WTC11 (cell line): ENCODE measurements at regions not wholly inside any gene's neighbourhood (a gene's known extent, or its start where the extent isn't known, plus 50 kb on each side); places are given as distances from the start of the nearest gene placed in this dataset.

Source experiments
- ATAC-seq: fragments of 200-7000 bp; cut with Tn5 transposase; 2 replicates; pipeline ENCODE4 v1.10.0; 2021; ENCODE audit warnings: mild to moderate bottlenecking, moderate library complexity
- CTCF ChIA-PET: fragments of 300-600 bp; sonication (Branson Sonifier 250); formaldehyde crosslinking; loops from one replicate; lab custom pipeline; 2021; ENCODE audit warnings: antibody characterized with exemption; lab: Charles Lee
- POLR2A ChIA-PET: fragments of 350-600 bp; sonication (Branson Sonifier 250); formaldehyde crosslinking; loops from one replicate; lab custom pipeline; 2021; ENCODE audit warnings: antibody characterized with exemption; lab: Charles Lee
- DNase-seq: peaks from one replicate; pipeline ENCODE4 v3.0.0; 2021; ENCODE audit warnings: low spot score
- H3K27ac Mint-ChIP-seq: 2 replicates; pipeline ENCODE4 v1.8.0; 2021; ENCODE audit warnings: mixed read lengths
- H3K27me3 Mint-ChIP-seq: 2 replicates; pipeline ENCODE4 v1.8.0; 2021; ENCODE audit warnings: low read depth, mild to moderate bottlenecking, moderate library complexity, mixed read lengths
- H3K36me3 Mint-ChIP-seq: 2 replicates; pipeline ENCODE4 v1.8.0; 2021; ENCODE audit warnings: mixed read lengths
- H3K4me1 Mint-ChIP-seq: 2 replicates; pipeline ENCODE4 v1.8.0; 2022; ENCODE audit warnings: mixed read lengths
- H3K4me3 Mint-ChIP-seq: 2 replicates; pipeline ENCODE4 v1.8.0; 2021; ENCODE audit warnings: mild to moderate bottlenecking, moderate library complexity, mixed read lengths
- H3K9me3 Mint-ChIP-seq: 2 replicates; pipeline ENCODE4 v1.8.0; 2021; ENCODE audit warnings: mixed read lengths
- ARID4B ChIP-seq: sonication (generic); formaldehyde crosslinking; IDR thresholded peaks from 2 replicates; pipeline ENCODE4 v1.8.0; 2023; ENCODE audit warnings: missing genetic modification reagents, mild to moderate bottlenecking, borderline replicate concordance
- ATF1 ChIP-seq: sonication (generic); formaldehyde crosslinking; IDR thresholded peaks from 2 replicates; pipeline ENCODE4 v1.8.1; 2023; ENCODE audit warnings: mild to moderate bottlenecking, moderate library complexity, missing genetic modification reagents
- FOXP1 ChIP-seq: sonication (generic); formaldehyde crosslinking; IDR thresholded peaks from 2 replicates; pipeline ENCODE4 v1.8.0; 2022; ENCODE audit warnings: missing genetic modification reagents, mild to moderate bottlenecking, moderate library complexity, borderline replicate concordance
- HMGA2 ChIP-seq: fragments of 250-450 bp; sonication (Bioruptor Pico); IDR thresholded peaks from 2 replicates; pipeline ENCODE4 v1.4.0; 2021; ENCODE audit warnings: mild to moderate bottlenecking, moderate library complexity
- JUN ChIP-seq: sonication (generic); formaldehyde crosslinking; IDR thresholded peaks from 2 replicates; pipeline ENCODE4 v1.8.0; 2023; ENCODE audit warnings: mild to moderate bottlenecking, missing genetic modification reagents
- MYBL2 ChIP-seq: sonication (generic); formaldehyde crosslinking; IDR thresholded peaks from 2 replicates; pipeline ENCODE4 v1.8.1; 2023; ENCODE audit warnings: mild to moderate bottlenecking, moderate library complexity, missing genetic modification reagents
- RORB ChIP-seq: fragments of 250-450 bp; sonication (Bioruptor Pico); IDR thresholded peaks from 2 replicates; pipeline ENCODE4 v1.9.0; 2021; ENCODE audit warnings: mild to moderate bottlenecking
- ZBTB21 ChIP-seq: sonication (generic); formaldehyde crosslinking; IDR thresholded peaks from 2 replicates; pipeline ENCODE4 v1.8.1; 2023; ENCODE audit warnings: mild to moderate bottlenecking, missing genetic modification reagents, borderline replicate concordance
- ZNF396 ChIP-seq: fragments of 250-450 bp; sonication (Bioruptor Pico); IDR thresholded peaks from 2 replicates; pipeline ENCODE4 v1.8.0; 2021; ENCODE audit warnings: mild to moderate bottlenecking, moderate library complexity, borderline replicate concordance
- ZNF671 ChIP-seq: fragments of 250-450 bp; sonication (Bioruptor Pico); IDR thresholded peaks from 2 replicates; pipeline ENCODE4 v1.8.0; 2021; ENCODE audit warnings: mild to moderate bottlenecking
- TF ChIP-seq, protein P1 (sequence below): sonication (generic); formaldehyde crosslinking; conservative IDR thresholded peaks from 2 replicates; pipeline ENCODE4 v1.8.1; 2023; ENCODE audit warnings: mild to moderate bottlenecking, low read depth, missing genetic modification reagents, moderate library complexity
- TF ChIP-seq, protein P2 (sequence below): sonication (generic); formaldehyde crosslinking; IDR thresholded peaks from 2 replicates; pipeline ENCODE4 v1.8.1; 2022; ENCODE audit warnings: mild to moderate bottlenecking, moderate library complexity, missing genetic modification reagents
- TF ChIP-seq, protein P3 (sequence below): fragments of 250-450 bp; sonication (Bioruptor Pico); IDR thresholded peaks from 2 replicates; pipeline ENCODE4 v2.1.2; 2022; ENCODE audit warnings: mild to moderate bottlenecking, moderate library complexity
- TF ChIP-seq, protein P4 (sequence below): sonication (generic); formaldehyde crosslinking; IDR thresholded peaks from 2 replicates; pipeline ENCODE4 v1.8.1; 2023; ENCODE audit warnings: mild to moderate bottlenecking, missing genetic modification reagents
- TF ChIP-seq, protein P5 (sequence below): sonication (generic); formaldehyde crosslinking; IDR thresholded peaks from 2 replicates; pipeline ENCODE4 v1.8.1; 2023; ENCODE audit warnings: mild to moderate bottlenecking, missing genetic modification reagents
- TF ChIP-seq, protein P6 (sequence below): sonication (generic); formaldehyde crosslinking; IDR thresholded peaks from 2 replicates; pipeline ENCODE4 v1.8.0; 2023; ENCODE audit warnings: missing genetic modification reagents

DNA sequence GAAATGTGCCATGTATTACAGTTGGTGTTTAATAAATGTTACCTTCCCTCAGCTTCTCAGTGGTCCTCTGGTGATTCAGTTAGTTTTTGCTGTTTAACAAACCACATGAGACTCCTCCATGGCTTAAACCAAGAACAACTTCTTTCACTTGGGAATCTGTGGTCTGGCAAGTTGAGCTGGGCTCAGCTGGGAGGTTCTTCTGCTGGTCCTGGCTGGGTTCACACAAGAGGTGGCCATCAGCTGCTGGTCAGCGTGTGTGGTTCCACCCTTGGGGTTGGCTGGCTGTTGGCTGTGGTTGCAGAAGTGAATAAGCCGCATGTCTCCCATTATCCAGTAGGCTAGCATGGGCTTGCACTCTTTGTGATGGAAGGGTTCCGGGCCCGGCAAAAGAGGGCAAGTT lies 160.5 kb downstream of the MIAT start:
- no peak for ATAC-seq
- CTCF ChIA-PET, result interaction anchor here (1.7 kb wide), 1 partner anchor 139 kb away, joined by 4 read pairs; no protein-coding TSS in a partner anchor
- Mint-ChIP-seq H3K4me3 (no peak overlapping the region), H3K9me3 (peaks cover 30% of the 10 kb centered on the region), H3K27me3 (no peaks in the 10 kb centered on the region; the same call in 1 of the 2 replicates), H3K36me3 (peaks cover 23% of the 10 kb centered on the region), H3K4me1 (no peaks in the 10 kb centered on the region), H3K27ac (no peak overlapping the region)
- TF ChIP-seq HMGA2 (CRISPR knock-in tag) (no peak), MYBL2 (no peak), FOXP1 (CRISPR knock-in tag) (no peak), JUN (CRISPR knock-in tag) (no peak)
- TF ChIP-seq, protein P1, sequence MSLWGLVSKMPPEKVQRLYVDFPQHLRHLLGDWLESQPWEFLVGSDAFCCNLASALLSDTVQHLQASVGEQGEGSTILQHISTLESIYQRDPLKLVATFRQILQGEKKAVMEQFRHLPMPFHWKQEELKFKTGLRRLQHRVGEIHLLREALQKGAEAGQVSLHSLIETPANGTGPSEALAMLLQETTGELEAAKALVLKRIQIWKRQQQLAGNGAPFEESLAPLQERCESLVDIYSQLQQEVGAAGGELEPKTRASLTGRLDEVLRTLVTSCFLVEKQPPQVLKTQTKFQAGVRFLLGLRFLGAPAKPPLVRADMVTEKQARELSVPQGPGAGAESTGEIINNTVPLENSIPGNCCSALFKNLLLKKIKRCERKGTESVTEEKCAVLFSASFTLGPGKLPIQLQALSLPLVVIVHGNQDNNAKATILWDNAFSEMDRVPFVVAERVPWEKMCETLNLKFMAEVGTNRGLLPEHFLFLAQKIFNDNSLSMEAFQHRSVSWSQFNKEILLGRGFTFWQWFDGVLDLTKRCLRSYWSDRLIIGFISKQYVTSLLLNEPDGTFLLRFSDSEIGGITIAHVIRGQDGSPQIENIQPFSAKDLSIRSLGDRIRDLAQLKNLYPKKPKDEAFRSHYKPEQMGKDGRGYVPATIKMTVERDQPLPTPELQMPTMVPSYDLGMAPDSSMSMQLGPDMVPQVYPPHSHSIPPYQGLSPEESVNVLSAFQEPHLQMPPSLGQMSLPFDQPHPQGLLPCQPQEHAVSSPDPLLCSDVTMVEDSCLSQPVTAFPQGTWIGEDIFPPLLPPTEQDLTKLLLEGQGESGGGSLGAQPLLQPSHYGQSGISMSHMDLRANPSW (CRISPR knock-in tag), result no peak
- TF ChIP-seq, protein P2, sequence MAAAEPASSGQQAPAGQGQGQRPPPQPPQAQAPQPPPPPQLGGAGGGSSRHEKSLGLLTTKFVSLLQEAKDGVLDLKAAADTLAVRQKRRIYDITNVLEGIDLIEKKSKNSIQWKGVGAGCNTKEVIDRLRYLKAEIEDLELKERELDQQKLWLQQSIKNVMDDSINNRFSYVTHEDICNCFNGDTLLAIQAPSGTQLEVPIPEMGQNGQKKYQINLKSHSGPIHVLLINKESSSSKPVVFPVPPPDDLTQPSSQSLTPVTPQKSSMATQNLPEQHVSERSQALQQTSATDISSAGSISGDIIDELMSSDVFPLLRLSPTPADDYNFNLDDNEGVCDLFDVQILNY (CRISPR knock-in tag), result no peak
- TF ChIP-seq, protein P3, sequence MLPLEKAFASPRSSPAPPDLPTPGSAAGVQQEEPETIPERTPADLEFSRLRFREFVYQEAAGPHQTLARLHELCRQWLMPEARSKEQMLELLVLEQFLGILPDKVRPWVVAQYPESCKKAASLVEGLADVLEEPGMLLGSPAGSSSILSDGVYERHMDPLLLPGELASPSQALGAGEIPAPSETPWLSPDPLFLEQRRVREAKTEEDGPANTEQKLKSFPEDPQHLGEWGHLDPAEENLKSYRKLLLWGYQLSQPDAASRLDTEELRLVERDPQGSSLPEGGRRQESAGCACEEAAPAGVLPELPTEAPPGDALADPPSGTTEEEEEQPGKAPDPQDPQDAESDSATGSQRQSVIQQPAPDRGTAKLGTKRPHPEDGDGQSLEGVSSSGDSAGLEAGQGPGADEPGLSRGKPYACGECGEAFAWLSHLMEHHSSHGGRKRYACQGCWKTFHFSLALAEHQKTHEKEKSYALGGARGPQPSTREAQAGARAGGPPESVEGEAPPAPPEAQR (CRISPR knock-in tag), result no peak
- TF ChIP-seq, protein P4, sequence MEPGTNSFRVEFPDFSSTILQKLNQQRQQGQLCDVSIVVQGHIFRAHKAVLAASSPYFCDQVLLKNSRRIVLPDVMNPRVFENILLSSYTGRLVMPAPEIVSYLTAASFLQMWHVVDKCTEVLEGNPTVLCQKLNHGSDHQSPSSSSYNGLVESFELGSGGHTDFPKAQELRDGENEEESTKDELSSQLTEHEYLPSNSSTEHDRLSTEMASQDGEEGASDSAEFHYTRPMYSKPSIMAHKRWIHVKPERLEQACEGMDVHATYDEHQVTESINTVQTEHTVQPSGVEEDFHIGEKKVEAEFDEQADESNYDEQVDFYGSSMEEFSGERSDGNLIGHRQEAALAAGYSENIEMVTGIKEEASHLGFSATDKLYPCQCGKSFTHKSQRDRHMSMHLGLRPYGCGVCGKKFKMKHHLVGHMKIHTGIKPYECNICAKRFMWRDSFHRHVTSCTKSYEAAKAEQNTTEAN (CRISPR knock-in tag), result no peak
- TF ChIP-seq, protein P5, sequence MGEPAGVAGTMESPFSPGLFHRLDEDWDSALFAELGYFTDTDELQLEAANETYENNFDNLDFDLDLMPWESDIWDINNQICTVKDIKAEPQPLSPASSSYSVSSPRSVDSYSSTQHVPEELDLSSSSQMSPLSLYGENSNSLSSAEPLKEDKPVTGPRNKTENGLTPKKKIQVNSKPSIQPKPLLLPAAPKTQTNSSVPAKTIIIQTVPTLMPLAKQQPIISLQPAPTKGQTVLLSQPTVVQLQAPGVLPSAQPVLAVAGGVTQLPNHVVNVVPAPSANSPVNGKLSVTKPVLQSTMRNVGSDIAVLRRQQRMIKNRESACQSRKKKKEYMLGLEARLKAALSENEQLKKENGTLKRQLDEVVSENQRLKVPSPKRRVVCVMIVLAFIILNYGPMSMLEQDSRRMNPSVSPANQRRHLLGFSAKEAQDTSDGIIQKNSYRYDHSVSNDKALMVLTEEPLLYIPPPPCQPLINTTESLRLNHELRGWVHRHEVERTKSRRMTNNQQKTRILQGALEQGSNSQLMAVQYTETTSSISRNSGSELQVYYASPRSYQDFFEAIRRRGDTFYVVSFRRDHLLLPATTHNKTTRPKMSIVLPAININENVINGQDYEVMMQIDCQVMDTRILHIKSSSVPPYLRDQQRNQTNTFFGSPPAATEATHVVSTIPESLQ (CRISPR knock-in tag), result no peak
- POLR2A ChIA-PET, result no interaction called here
- no peak for DNase-seq

- Mint-ChIP-seq H3K27me3 (no peaks in the 10 kb centered on the region), H3K4me3 (no peak overlapping the region), H3K4me1 (no peaks in the 10 kb centered on the region), H3K9me3 (peaks cover 30% of the 10 kb centered on the region), H3K27ac (no peak overlapping the region), H3K36me3 (peaks cover 23% of the 10 kb centered on the region)
- no peak for ATAC-seq
- no peak for DNase-seq
- ChIA-PET POLR2A (no interaction called here), CTCF (interaction anchor here (0.8 to 1.6 kb wide), 4 partner anchors 14 to 229 kb away, joined by 3 to 5 read pairs (median 4); no protein-coding TSS in a partner anchor)
- TF ChIP-seq ZBTB21 (CRISPR knock-in tag) (no peak), ARID4B (no peak), ZNF671 (CRISPR knock-in tag) (no peak), ATF1 (CRISPR knock-in tag) (no peak), ZNF396 (CRISPR knock-in tag) (no peak), RORB (CRISPR knock-in tag) (no peak)
- TF ChIP-seq, protein P6, sequence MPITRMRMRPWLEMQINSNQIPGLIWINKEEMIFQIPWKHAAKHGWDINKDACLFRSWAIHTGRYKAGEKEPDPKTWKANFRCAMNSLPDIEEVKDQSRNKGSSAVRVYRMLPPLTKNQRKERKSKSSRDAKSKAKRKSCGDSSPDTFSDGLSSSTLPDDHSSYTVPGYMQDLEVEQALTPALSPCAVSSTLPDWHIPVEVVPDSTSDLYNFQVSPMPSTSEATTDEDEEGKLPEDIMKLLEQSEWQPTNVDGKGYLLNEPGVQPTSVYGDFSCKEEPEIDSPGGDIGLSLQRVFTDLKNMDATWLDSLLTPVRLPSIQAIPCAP (CRISPR knock-in tag), result no peak
- TF ChIP-seq, protein P1 (CRISPR knock-in tag), result no peak
- TF ChIP-seq, protein P4 (CRISPR knock-in tag), result no peak
These were observed 164.5 kb downstream of the MIAT start for GRCh38 chr22:26821854-26822253.
